ENCODE measurements at regions not wholly inside any gene's neighbourhood (a gene's known extent, or its start where the extent isn't known, plus 50 kb on each side); places are given as distances from the start of the nearest gene placed in this dataset.

DNA sequence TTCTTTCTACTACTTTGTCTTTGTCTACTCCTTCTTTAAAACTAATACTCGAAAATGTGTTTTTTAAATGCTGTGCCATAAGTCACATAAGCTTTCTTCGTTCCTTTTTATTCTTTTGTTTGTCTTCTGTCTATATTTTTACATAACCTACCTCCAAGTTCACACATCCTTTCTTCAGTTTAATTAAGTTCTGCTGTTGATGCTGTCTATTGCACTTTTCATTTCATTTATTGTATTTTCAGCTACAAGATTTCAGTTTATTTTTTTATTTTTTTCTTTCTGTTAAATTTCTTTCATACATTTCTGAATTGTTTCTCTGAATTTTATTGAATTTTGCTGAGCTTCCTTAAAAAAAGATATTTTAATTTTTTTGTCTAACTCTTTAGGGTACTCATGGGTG is 878.2 kb downstream of the MAT2B start:
- Mint-ChIP-seq H3K27me3 (no peaks in the 10 kb centered on the region), H3K36me3 (no peaks in the 10 kb centered on the region), H3K27ac (no peak overlapping the region), H3K4me1 (no peaks in the 10 kb centered on the region), H3K4me3 (no peak overlapping the region), H3K9me3 (peaks cover 5 to 40% (median 10%) of the 10 kb centered on the region in 9 donors)
- no peak for DNase-seq
- no peak for ATAC-seq
- POLR2A ChIA-PET = no interaction called here

DNA sequence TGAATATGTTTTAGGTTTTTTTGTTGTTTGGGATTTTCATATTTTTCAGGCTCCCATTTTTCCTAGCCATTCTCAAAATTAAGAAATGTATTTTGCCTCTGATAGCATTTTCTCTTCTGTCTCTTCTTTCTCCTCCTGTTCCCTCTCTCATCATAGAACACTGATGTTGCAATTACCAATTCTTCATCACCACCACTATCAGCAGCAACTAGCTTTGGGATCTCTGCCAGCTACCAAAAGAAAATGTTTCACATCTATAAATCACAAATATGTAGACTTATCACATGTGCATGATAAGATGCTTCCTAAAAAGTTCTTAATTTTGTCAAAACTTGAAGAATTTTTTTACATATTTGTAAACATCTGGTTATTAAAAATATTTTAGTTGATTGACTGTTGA is 887.1 kb downstream of the MAT2B start:
- no peak for ATAC-seq
- DNase-seq = no peak
- H3K36me3 Mint-ChIP-seq = peaks cover 0 to 4% (median 0%) of the 10 kb centered on the region in 3 donors
- no peak overlapping the region for H3K27ac Mint-ChIP-seq
- H3K4me1 Mint-ChIP-seq = no peaks in the 10 kb centered on the region
- POLR2A ChIA-PET = no interaction called here
- H3K27me3 Mint-ChIP-seq = no peaks in the 10 kb centered on the region
- H3K9me3 Mint-ChIP-seq = peaks cover 0 to 20% (median 3%) of the 10 kb centered on the region in 9 donors
- H3K4me3 Mint-ChIP-seq = no peak overlapping the region

DNA sequence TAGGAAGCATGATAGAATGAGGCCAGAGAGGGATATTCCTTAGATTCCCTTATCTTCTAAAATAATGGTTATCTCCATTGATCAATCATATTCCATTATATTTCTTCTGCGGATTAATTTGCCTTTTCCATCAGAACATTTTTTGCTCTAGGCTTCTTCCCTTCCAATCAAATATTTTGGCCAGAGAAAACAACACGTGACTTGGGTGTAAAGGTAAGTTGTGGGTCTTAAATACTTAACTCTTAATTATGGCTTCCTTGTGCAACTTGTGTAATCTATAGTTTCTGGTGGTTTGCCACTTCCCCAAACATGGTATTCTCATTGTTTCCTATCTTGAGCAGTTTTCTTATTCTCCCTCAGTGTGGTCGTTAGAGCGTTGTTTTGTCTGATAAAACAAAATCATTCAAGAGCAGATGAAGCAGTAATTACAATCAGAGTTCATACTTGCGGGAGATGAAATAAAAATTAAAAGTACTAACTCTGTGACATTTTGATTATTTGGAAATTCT is 889.3 kb downstream of the MAT2B start:
- Mint-ChIP-seq H3K27ac (no peak overlapping the region), H3K27me3 (no peaks in the 10 kb centered on the region), H3K36me3 (peaks cover 0 to 4% (median 0%) of the 10 kb centered on the region in 3 donors), H3K9me3 (peaks cover 0 to 30% (median 9%) of the 10 kb centered on the region in 9 donors), H3K4me1 (no peaks in the 10 kb centered on the region), H3K4me3 (no peak overlapping the region)
- DNase-seq (no peak), ATAC-seq (no peak)
- POLR2A ChIA-PET = no interaction called here

DNA sequence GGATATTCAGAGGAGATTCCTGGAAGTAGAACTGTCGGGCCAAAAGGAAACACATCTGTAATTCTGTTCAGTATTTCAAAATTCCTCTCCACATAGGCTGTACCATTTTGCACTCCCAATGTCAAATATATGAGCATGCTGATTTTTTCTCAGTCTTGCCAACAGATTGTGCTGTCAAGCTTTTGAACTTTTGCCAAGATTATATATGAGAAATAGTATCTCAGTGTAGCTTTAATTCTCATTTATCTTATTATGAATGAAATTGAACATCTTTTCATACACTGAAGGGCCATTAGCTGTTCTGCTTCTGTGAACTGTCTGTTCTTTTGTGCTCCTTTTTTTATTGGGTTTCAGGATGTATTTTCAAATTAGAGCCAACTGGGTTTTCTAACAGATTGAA is 907.1 kb downstream of the MAT2B start:
- Mint-ChIP-seq H3K27ac (no peak overlapping the region), H3K4me1 (no peaks in the 10 kb centered on the region), H3K4me3 (no peak overlapping the region), H3K27me3 (no peaks in the 10 kb centered on the region), H3K36me3 (no peaks in the 10 kb centered on the region), H3K9me3 (peaks cover 0 to 39% (median 7%) of the 10 kb centered on the region in 9 donors)
- POLR2A ChIA-PET = no interaction called here
- DNase-seq = no peak
- no peak for ATAC-seq

DNA sequence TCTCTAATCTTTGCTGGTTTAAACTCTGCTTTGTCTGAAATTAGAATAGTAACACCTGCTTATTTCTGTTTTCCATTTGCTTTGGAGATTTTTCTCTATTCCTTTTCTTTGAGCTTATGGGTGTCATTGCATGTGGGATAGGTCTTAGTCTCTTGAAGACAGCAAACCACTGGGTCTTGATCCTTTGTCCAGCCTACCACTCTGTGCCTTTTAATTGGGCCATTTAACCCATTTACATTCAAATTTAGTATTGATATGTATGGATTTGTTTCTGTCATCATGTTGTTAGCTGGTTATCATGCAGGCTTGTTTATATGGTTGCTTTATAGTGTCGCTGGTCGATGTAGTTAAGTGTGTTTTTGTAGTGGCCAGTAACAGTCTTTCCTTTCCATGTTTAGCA is 914.7 kb downstream of the MAT2B start:
- no peak for ATAC-seq
- Mint-ChIP-seq H3K27ac (no peak overlapping the region), H3K27me3 (no peaks in the 10 kb centered on the region), H3K9me3 (peaks cover 8 to 49% (median 29%) of the 10 kb centered on the region in 9 donors), H3K36me3 (peaks cover 0 to 12% (median 2%) of the 10 kb centered on the region in 3 donors), H3K4me1 (no peaks in the 10 kb centered on the region), H3K4me3 (no peak overlapping the region)
- no peak for DNase-seq
- POLR2A ChIA-PET = no interaction called here

DNA sequence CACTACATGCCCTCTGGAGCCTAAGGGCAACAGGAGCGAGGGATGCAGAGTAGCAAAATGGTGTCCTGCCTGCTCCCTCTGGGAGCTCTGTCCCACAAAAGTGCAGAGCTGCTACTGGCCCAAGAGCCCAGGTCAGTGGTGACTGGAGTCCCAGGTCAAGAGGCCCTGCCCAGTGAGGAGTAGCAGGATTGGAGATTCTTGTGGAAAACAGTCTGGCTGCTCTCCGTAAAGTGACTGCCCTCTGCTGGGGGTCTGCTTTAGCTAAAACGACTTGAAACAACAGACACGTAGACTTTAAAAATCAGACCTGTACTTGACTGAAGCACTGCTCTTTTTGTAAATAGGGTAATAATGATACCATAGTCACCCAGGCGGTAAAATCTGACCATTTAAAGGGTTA is 917.0 kb downstream of the MAT2B start:
- H3K4me3 Mint-ChIP-seq = no peak overlapping the region
- H3K27me3 Mint-ChIP-seq = no peaks in the 10 kb centered on the region
- POLR2A ChIA-PET = no interaction called here
- no peak overlapping the region for H3K27ac Mint-ChIP-seq
- no peak for DNase-seq
- H3K9me3 Mint-ChIP-seq = peaks cover 9 to 57% (median 25%) of the 10 kb centered on the region in 9 donors
- H3K4me1 Mint-ChIP-seq = no peaks in the 10 kb centered on the region
- peaks cover 0 to 12% (median 2%) of the 10 kb centered on the region in 3 donors for H3K36me3 Mint-ChIP-seq
- ATAC-seq = no peak

DNA sequence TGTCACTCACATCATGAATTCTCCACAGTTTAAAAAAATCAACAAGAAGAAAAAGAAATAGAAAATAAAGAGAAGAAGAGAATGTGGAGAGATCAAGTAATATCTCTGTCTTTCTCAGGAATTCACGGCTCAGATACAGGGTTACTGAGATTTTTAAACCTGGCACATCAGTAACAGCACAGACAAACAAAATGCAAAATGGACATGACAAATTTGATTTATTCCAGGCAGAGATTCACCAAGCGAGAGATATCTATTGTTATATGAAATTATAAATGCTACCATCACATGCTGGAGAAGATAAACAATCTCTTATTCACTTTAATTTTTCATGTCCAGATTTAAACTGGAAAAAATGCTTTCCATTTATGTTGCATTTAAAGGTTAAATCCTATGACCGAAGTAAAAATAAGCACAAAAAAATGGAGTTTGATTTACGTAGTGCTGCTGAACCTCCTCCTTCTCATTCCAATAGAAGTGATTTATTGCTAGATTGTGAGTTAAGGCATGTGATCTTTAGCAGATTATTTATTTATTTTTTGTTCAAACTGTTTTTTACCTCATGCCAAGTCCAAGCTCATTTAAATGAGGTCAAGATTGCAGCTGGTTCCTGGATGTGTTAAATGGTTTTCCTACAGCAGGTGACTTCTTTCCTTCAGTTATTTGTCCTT is 926.4 kb downstream of the MAT2B start:
- POLR2A ChIA-PET = no interaction called here
- ATAC-seq (no peak), DNase-seq (no peak)
- Mint-ChIP-seq H3K4me3 (no peak overlapping the region), H3K27me3 (no peaks in the 10 kb centered on the region), H3K27ac (no peak overlapping the region), H3K9me3 (peaks cover 1 to 11% (median 5%) of the 10 kb centered on the region in 9 donors), H3K4me1 (no peaks in the 10 kb centered on the region), H3K36me3 (no peaks in the 10 kb centered on the region)

DNA sequence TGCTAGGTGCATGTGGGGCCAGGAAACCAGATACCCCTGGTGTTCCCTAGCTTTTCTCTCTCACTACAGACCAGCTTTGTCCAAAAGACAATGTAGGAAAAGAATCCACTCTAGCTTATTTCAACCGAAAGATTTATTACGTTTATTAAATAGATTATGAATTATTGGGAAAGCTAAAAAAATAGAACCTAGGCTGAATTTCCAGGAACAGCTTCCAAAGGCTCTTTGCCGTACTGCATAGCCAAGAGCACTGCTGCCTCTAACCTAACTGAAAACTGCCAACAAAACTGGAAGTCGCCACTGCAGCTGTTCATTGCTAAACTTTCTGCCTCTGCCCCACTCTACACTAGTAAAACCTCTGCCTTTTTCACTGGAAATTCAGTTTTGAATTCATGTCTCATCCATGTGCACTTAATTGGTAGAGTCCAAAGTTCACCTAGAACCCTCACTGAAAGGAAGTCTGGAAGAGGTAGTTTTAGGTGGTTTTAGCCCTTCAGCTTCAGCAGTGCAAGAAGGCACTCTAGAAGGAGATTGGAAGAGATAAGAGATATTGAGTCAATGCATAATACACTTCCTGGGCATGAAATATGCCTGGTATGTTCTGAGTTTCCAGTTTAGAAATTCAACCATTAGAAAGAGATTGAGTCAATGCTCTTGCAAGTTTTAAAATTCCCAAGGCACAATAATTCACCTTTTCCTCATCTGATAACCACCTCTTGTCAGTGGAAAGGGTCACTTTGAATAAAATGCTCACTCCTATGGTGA is 927.9 kb downstream of the MAT2B start:
- Mint-ChIP-seq H3K9me3 (peaks cover 2 to 12% (median 6%) of the 10 kb centered on the region in 9 donors), H3K4me1 (no peaks in the 10 kb centered on the region), H3K27ac (no peak overlapping the region), H3K27me3 (no peaks in the 10 kb centered on the region), H3K4me3 (no peak overlapping the region), H3K36me3 (no peaks in the 10 kb centered on the region)
- DNase-seq (no peak), ATAC-seq (no peak)
- POLR2A ChIA-PET = no interaction called here

DNA sequence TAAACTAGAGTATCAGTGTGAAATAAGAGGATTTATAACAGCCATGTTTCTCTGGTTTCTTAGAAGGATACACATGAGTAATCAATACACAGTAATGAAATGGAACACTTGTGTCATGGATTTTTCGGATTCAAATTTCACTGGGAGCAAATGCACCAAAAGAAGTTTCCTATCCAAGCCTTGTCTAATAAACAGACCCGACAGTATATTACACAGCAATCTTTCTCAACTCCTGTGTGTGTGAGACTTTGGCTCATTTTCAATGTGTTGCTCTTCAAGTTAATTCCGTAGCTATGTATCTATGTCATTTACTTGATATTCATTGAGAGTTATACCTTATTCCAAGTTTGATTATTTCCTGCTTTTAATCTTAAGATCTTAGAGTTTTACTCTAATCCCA is 930.2 kb downstream of the MAT2B start:
- no peaks in the 10 kb centered on the region for H3K36me3 Mint-ChIP-seq
- H3K9me3 Mint-ChIP-seq = peaks cover 0 to 19% (median 6%) of the 10 kb centered on the region in 9 donors
- no peaks in the 10 kb centered on the region for H3K27me3 Mint-ChIP-seq
- H3K27ac Mint-ChIP-seq = no peak overlapping the region
- DNase-seq (no peak), ATAC-seq (no peak)
- POLR2A ChIA-PET = no interaction called here
- H3K4me3 Mint-ChIP-seq = no peak overlapping the region
- H3K4me1 Mint-ChIP-seq = no peaks in the 10 kb centered on the region

DNA sequence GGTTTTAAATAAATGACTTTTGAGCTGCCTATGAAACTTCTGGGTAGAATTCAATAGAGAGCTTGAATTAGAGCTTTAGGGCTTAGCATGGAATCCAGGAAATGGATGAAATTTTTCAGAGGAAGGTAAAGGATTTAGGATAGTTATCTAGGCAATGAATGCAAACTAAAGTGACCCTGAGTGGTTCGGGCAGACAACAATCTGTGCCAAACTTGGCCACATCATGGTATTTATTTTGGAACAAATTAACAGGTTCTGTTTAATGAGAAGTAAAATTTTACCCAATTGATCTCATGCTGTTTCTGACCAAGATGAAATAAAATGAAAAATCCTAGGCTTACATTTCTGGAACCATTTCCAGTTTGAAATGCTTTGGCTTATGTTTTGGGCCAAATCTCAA is 934.4 kb downstream of the MAT2B start:
- ATAC-seq (no peak), DNase-seq (no peak)
- Mint-ChIP-seq H3K9me3 (peaks cover 0 to 31% (median 2%) of the 10 kb centered on the region in 9 donors), H3K36me3 (no peaks in the 10 kb centered on the region), H3K4me3 (no peak overlapping the region), H3K4me1 (no peaks in the 10 kb centered on the region), H3K27me3 (no peaks in the 10 kb centered on the region), H3K27ac (no peak overlapping the region)
- POLR2A ChIA-PET = no interaction called here

DNA sequence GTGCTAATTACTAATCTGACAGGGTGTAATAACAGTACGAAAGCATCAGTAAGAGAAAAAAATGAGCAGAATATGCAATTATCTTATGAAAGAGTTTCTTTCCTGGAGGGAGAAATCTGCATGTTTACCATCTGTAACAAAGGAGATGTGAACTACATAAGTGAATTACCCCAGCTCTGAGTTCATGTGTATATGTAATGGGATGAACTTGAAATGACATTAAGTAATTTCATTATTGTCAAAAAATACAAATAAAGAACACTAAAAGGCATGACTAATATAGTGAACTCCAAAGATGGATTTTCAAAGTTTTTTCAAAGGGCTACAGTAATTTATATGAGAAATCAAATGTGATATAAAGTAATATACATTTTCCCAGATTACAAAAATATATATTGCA is 944.0 kb downstream of the MAT2B start:
- H3K4me1 Mint-ChIP-seq = no peaks in the 10 kb centered on the region
- POLR2A ChIA-PET = no interaction called here
- H3K27me3 Mint-ChIP-seq = no peaks in the 10 kb centered on the region
- H3K27ac Mint-ChIP-seq = no peak overlapping the region
- ATAC-seq (no peak), DNase-seq (no peak)
- peaks cover 0 to 7% (median 2%) of the 10 kb centered on the region in 9 donors for H3K9me3 Mint-ChIP-seq
- H3K36me3 Mint-ChIP-seq = no peaks in the 10 kb centered on the region
- no peak overlapping the region for H3K4me3 Mint-ChIP-seq

DNA sequence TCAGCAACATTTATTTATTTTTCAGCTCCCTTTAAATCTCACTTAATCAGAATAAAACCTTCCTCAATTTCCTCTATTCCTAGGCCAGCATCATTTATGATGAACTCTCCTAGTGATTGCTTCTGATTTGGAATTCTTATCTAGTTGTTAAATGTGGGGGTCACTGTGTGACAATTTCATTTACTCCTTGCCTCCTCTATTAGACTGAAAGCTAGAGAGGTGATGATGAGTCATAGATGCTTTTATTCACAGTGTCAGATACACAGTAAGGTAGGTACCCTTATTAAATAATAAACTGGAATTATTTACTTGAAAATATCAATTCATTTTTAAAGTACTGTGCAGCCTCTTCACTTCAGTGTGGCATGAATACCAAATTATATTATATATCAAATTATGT is 960.6 kb downstream of the MAT2B start:
- no peaks in the 10 kb centered on the region for H3K27me3 Mint-ChIP-seq
- no peak overlapping the region for H3K4me3 Mint-ChIP-seq
- H3K9me3 Mint-ChIP-seq = peaks cover 0 to 10% (median 0%) of the 10 kb centered on the region in 9 donors
- DNase-seq (no peak), ATAC-seq (no peak)
- H3K4me1 Mint-ChIP-seq = no peaks in the 10 kb centered on the region
- POLR2A ChIA-PET = no interaction called here
- no peak overlapping the region for H3K27ac Mint-ChIP-seq
- no peaks in the 10 kb centered on the region for H3K36me3 Mint-ChIP-seq

DNA sequence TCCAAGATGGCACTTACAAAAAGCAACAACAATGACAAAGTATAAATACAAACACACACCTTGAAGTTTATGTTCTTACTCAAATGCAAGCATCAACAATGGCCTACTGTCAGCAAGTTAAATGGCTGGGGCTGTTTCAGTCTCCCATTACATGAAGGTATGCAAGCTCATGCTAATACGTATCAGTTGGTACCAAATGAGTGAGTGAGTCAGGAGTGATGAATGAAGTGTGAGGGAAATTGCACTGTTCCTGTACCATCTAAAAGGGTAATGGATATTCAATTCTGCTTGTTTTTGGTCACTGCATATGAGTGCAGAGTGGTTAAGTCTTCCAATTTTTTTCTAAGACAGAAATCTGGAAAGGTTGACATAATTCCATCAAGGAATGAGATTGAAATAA is 964.9 kb downstream of the MAT2B start:
- ATAC-seq (no peak), DNase-seq (no peak)
- H3K36me3 Mint-ChIP-seq = no peaks in the 10 kb centered on the region
- peaks cover 0 to 25% (median 4%) of the 10 kb centered on the region in 9 donors for H3K9me3 Mint-ChIP-seq
- POLR2A ChIA-PET = no interaction called here
- no peak overlapping the region for H3K27ac Mint-ChIP-seq
- no peaks in the 10 kb centered on the region for H3K4me1 Mint-ChIP-seq
- no peak overlapping the region for H3K4me3 Mint-ChIP-seq
- no peaks in the 10 kb centered on the region for H3K27me3 Mint-ChIP-seq
